Frontal cortex (tissue), 3 donors: ENCODE measurements at regions not wholly inside any gene's neighbourhood (a gene's known extent, or its start where the extent isn't known, plus 50 kb on each side); places are given as distances from the start of the nearest gene placed in this dataset.

ENCODE experiments used
- DNase-seq, 2 donors: peaks; one replicate each; pipeline ENCODE4 v3.0.0; 2012; ENCODE audit warnings: low spot score in 2 of 2
- FAIRE-seq: peaks from 2 replicates; lab custom pipeline; 2012; peaks lifted over from hg19 to GRCh38; lab: Jason Lieb, UNC
- donor health status: control.
- donor health status: control.
- donor health status: control.

- FAIRE-seq: no peak
Observed at GRCh38 chr10:29163746-29164145, 125.1 kb upstream of the LYZL1 start.

GRCh38 chr10:29166713-29167112, 122.2 kb upstream of the LYZL1 start:
- FAIRE-seq: no peak

More at GRCh38 chr10:29163746-29164145, 125.1 kb upstream of the LYZL1 start:
- DNase-seq: no peak

DNA sequence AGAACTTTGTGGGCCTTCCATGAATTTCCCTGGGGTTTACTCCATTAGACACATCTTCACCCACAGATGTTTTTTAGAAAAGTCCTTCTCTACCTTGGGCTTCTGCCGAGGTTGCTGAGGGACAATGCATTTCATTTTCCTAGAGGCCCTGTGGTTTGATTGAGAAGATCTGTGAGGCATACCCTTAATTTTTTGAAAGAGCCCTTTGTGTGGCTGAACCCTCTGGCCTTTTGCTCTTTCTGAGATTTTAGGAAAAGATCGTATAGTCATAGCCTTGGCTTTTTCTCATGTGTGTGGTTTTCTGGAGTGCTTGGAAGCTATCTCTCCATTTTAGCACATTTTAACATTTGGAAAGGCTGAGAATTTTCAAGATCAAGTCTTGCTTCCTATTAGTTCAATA, 119.8 kb upstream of the LYZL1 start:
- DNase-seq: no peak
- FAIRE-seq: no peak

More at GRCh38 chr10:29166713-29167112, 122.2 kb upstream of the LYZL1 start:
- DNase-seq: no peak

DNA sequence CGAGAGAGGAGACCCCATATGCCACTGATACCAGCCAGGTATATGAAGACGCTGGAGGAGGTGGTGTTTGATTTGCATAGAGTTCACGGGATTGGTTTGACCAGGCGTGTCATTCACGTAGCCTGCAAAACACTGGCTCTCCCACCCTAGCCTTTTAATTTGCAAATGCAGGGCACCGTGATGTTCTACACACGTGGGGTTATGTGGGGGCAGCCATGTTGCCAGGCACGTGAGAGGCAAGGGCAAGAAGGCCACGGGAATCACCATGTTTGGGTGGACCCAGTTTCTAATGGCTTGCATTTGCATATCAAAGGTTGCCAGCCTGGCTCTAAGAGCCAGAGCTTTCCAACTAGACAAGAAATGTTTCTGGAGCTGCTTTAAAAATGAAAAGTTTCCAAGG, 117.2 kb upstream of the LYZL1 start:
- DNase-seq (no peak), FAIRE-seq (no peak)

- FAIRE-seq (no peak), DNase-seq (no peak)
Observed at GRCh38 chr10:29174389-29174788, 114.5 kb upstream of the LYZL1 start.

DNA sequence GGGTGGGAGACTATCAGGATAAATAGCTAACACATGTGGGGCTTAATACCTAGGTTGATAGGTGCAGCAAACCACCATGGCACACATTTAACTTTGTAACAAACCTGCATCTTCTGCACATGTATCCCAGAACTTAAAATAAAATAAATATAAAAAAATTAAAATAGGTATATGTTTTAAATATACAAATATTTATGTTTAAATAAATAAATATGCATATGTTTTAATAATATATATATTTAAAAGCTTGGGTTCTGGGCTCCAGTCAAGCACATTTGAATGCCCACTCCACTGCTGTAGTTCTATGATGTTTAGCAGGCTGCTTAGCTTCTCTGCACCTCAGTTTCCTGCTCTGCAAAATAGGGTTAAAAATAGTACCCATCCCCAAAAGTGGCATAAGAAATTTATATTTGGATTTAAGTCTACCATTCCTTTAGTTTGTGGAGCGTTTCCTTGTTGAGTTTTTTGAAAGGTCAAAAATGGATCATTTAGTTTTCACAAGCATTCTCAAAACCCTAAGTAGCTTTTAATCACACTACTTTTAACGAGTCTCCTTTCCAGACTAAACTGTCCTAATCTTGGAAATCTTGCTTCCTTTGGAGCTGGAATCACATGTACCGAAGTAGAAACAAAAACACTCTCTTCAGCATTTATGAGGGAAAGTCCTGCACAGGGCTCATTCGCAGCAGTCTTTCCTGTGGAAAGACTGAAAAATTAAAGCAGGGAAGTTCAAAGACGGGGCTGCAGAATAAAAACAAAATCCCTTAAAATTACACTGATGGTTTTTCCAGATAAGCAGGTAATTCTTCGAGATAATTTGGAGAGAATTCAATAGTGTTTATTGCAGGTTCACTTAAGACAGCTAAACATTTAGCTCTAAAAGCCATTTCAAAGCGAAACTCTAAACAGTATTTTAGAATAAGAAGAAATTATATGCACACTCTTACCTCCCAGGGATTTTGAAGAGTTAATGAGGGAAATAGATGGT, 111.7 kb upstream of the LYZL1 start:
- FAIRE-seq (no peak), DNase-seq (no peak)

GRCh38 chr10:29181936-29182335, 106.9 kb upstream of the LYZL1 start:
- no peak for FAIRE-seq

DNA sequence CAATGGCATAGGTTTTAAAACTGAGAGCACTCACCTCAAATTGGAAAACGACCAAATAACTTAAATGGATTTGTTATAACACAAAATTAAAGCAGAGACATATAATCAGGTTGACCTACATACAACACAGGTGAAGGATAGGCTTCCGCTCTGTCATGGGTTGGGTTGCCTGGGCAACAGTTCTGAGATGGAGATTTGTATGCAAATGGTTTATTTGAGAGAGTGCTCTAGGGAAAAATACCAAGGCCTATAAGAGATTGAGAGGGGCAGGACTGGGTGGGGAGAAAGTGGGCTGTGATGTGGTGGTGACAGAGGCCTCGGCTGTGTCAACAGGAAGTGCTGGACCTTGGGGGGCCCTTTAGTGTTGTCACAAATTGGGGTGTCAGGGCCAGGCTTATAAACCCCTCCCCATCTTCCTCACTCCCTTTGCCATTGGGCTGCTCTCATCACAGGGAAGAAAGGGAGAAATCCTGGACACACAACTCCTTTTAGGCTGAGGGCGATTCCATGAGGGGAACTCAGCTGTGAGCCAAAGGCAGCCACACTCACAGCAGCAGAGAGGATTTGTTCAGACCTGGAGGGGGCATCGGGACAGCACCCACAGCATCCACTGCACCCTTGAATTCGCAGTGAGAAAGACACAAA, 105.4 kb upstream of the LYZL1 start:
- no peak for DNase-seq
- FAIRE-seq: no peak

More at GRCh38 chr10:29181936-29182335, 106.9 kb upstream of the LYZL1 start:
- no peak for DNase-seq

- no peak for FAIRE-seq
- DNase-seq: no peak
Observed at GRCh38 chr10:29184205-29185000, 104.5 kb upstream of the LYZL1 start.

DNA sequence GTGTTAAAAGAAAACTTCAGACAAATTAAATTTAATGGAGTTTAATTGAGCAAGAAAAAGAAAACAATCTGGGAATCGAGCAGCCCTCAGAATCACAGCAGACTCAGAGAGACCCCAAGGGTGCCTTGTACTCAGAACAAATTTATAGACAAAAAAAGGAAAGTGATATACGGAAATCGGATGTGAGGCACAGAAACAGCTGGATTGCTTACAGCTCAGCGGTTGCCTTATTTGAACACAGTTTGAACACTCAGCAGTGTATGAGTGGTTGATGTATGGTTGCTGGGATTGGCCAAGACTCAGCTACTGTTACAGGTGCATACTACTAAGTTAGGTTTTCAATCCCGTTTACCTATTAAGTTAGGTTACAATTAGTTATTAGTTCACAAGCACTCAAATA, 103.8 kb upstream of the LYZL1 start:
- DNase-seq (no peak), FAIRE-seq (no peak)

- DNase-seq (no peak), FAIRE-seq (no peak)
Observed at GRCh38 chr10:29186221-29186620, 102.6 kb upstream of the LYZL1 start.

DNA sequence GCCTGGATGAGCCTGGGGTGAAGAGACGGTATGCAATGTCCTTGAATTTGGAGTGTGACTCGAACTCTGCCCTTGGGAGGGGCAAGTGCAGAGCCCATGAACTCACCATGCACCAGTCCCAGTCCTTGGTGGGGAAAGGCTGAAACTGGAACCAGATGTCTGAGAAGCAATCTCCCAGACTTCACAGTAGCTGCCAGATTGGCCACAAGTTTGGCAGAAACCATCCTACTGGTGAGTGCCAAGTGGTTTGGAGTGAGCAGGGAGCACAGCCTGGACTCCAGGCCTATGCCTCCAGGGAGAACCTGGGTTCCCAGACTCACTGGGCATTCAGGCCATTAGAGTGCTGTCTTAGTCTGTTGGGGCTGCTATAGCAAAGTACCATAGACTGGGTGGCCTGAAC, 99.6 kb upstream of the LYZL1 start:
- FAIRE-seq (no peak), DNase-seq (no peak)

- DNase-seq (no peak), FAIRE-seq (no peak)
Observed at GRCh38 chr10:29191674-29192073, 97.2 kb upstream of the LYZL1 start.

DNA sequence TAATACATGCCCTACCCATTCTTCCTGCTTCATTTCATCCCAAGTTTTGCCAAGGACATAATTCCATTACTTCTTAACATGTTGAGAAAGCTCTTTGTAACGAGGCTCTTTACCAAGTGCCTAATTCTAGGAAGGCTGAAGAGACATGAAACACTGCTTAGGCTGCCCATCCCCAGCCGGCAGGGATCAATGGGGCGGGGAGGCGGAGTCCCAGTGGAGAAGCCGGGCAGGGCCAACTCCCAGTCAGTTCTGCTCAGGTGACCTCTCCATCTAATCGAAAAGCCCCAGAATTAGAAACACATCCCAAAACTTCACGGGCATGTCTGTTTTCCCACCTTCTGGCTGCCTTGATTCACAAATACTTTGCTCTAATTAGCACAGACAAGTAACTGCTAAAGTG, 89.5 kb upstream of the LYZL1 start:
- no peak for DNase-seq
- FAIRE-seq: no peak

GRCh38 chr10:29199941-29200679, 88.8 kb upstream of the LYZL1 start:
- no peak for DNase-seq
- FAIRE-seq: no peak

- FAIRE-seq (no peak), DNase-seq (no peak)
Observed at GRCh38 chr10:29202386-29202940, 86.4 kb upstream of the LYZL1 start.

DNA sequence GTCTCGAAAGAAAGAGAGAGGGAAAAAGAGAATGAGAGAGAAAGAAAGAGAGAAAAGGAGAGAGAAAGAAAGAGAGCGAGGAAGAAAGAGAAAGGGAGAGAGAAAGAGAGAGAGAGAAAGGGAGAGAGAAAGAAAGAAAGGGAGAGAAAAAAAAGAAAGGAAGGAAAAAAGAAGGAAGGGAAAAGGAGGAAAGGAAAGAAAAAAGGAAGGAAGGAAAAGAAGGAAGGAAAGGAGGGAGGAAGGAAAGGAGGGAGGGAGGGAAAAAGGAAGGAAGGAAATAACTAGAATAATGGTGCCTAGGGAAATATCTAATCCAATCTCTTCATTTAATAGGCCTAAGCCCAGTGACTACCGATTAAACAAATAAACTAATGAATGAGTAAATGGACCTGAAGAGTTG, 85.4 kb upstream of the LYZL1 start:
- FAIRE-seq (no peak), DNase-seq (no peak)

DNA sequence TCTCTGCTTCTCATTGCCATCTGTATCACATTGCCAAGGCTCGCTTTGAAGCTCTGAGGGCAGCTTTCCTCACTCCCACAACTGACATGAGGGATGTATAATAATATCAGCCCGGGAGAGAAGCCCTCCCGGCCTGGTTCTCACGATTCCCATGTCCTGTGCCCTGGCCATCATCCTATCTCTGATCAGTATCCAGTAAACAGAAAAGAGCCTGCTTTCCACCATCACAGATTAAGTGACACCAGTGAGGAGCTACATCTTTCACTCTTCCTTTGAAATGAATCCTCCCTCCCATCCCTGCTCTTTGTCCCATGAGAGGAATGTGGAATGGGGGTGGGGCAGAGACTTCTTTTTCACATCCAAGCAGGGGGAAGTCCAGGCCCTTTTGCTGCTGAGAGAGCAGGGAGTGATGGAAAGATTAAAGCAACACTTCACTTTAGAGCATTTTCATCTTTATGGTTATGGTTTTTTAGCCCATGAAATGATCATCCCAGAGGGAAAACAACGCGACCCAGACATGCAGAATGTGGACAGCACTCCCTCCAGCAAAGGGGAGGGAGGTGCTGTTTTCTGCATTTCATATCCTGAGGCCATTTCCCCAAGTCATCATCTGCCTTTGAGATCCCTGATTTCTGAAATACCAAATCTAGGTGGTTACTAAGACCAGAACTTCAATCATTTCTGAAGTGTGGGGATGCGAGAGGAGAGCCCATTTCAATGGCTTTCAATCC, 84.6 kb upstream of the LYZL1 start:
- FAIRE-seq (no peak), DNase-seq (no peak)

- FAIRE-seq (no peak), DNase-seq (no peak)
Observed at GRCh38 chr10:29205787-29206186, 83.1 kb upstream of the LYZL1 start.
